ENCODE measurements at regions not wholly inside any gene's neighbourhood (a gene's known extent, or its start where the extent isn't known, plus 50 kb on each side); places are given as distances from the start of the nearest gene placed in this dataset.

- TF ChIP-seq, protein P1, sequence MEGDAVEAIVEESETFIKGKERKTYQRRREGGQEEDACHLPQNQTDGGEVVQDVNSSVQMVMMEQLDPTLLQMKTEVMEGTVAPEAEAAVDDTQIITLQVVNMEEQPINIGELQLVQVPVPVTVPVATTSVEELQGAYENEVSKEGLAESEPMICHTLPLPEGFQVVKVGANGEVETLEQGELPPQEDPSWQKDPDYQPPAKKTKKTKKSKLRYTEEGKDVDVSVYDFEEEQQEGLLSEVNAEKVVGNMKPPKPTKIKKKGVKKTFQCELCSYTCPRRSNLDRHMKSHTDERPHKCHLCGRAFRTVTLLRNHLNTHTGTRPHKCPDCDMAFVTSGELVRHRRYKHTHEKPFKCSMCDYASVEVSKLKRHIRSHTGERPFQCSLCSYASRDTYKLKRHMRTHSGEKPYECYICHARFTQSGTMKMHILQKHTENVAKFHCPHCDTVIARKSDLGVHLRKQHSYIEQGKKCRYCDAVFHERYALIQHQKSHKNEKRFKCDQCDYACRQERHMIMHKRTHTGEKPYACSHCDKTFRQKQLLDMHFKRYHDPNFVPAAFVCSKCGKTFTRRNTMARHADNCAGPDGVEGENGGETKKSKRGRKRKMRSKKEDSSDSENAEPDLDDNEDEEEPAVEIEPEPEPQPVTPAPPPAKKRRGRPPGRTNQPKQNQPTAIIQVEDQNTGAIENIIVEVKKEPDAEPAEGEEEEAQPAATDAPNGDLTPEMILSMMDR (IDR thresholded peaks at IDR 0.05), result no peak
- no peak for TF ChIP-seq POLR2A (IDR thresholded peaks at IDR 0.05)
These were observed 64.1 kb downstream of the DRD1 start for GRCh38 chr5:175379867-175380266.

Measured in Peyer's patch (tissue), 4 donors.